HEK293T (cell line): ENCODE measurements at regions not wholly inside any gene's neighbourhood (a gene's known extent, or its start where the extent isn't known, plus 50 kb on each side); places are given as distances from the start of the nearest gene placed in this dataset.

ENCODE experiments used
- CTCF ChIA-PET: fragments of 350-600 bp; formaldehyde crosslinking; extraction: SDS; loops from one replicate; lab custom pipeline; 2021; ENCODE audit warnings: antibody characterized with exemption, inconsistent platforms; lab: Yijun Ruan, JAX
- POLR2A ChIA-PET: fragments of 350-600 bp; formaldehyde crosslinking; extraction: SDS; loops from one replicate; lab custom pipeline; 2020; ENCODE audit warnings: antibody characterized with exemption, inconsistent platforms; lab: Yijun Ruan, JAX
- DNase-seq: peaks from one replicate; pipeline ENCODE4 v3.0.0; 2012; ENCODE audit warnings: mixed read lengths; ENCODE audit errors: extremely low spot score
- ARNT ChIP-seq: fragments of 450-650 bp; IDR thresholded peaks from 2 replicates; pipeline ENCODE4 v1.6.1; 2017; ENCODE audit warnings: mild to moderate bottlenecking
- BHLHE40 ChIP-seq: fragments of 450-650 bp; IDR thresholded peaks from 2 replicates; pipeline ENCODE4 v1.6.1; 2016; ENCODE audit warnings: mild to moderate bottlenecking, moderate library complexity, borderline replicate concordance
- CTBP1 ChIP-seq: fragments of 450-650 bp; IDR thresholded peaks from 2 replicates; pipeline ENCODE4 v1.6.1; 2016; ENCODE audit warnings: borderline replicate concordance
- ELF4 ChIP-seq: fragments of 450-650 bp; IDR thresholded peaks from 2 replicates; pipeline ENCODE4 v1.6.1; 2017; ENCODE audit warnings: antibody characterized with exemption
- FOXA1 ChIP-seq: fragments of 450-650 bp; IDR thresholded peaks from 2 replicates; pipeline ENCODE4 v1.6.1; 2016; ENCODE audit warnings: mild to moderate bottlenecking
- FOXK2 ChIP-seq: fragments of 450-650 bp; IDR thresholded peaks from 2 replicates; pipeline ENCODE4 v1.6.1; 2016; ENCODE audit warnings: mild to moderate bottlenecking
- FOXM1 ChIP-seq: fragments of 450-650 bp; IDR thresholded peaks from 2 replicates; pipeline ENCODE4 v1.6.1; 2017; ENCODE audit warnings: mild to moderate bottlenecking, borderline replicate concordance
- HDGF ChIP-seq: fragments of 450-650 bp; IDR thresholded peaks from 2 replicates; pipeline ENCODE4 v1.6.1; 2017; ENCODE audit warnings: antibody characterized with exemption, borderline replicate concordance
- L3MBTL2 ChIP-seq: fragments of 450-650 bp; conservative IDR thresholded peaks from 2 replicates; pipeline ENCODE4 v1.6.1; 2016; ENCODE audit warnings: mild to moderate bottlenecking
- LEF1 ChIP-seq: fragments of 450-650 bp; IDR thresholded peaks from 2 replicates; pipeline ENCODE4 v1.6.1; 2017; ENCODE audit warnings: mild to moderate bottlenecking, borderline replicate concordance
- NFRKB ChIP-seq: fragments of 450-650 bp; IDR thresholded peaks from 2 replicates; pipeline ENCODE4 v1.6.1; 2016; ENCODE audit warnings: mild to moderate bottlenecking, moderate library complexity
- SP1 ChIP-seq: fragments of 450-650 bp; IDR thresholded peaks from 2 replicates; pipeline ENCODE4 v1.6.1; 2017
- SUZ12 ChIP-seq: fragments of 450-650 bp; IDR thresholded peaks from 2 replicates; pipeline ENCODE4 v1.6.1; 2016; ENCODE audit warnings: mild to moderate bottlenecking
- TARDBP ChIP-seq: fragments of 450-650 bp; IDR thresholded peaks from 2 replicates; pipeline ENCODE4 v1.6.1; 2016
- ZNF384 ChIP-seq: fragments of 450-650 bp; IDR thresholded peaks from 2 replicates; pipeline ENCODE4 v1.6.1; 2016
- TF ChIP-seq, protein P1 (sequence below): fragments of 450-650 bp; IDR thresholded peaks from 2 replicates; pipeline ENCODE4 v1.6.1; 2016

DNA sequence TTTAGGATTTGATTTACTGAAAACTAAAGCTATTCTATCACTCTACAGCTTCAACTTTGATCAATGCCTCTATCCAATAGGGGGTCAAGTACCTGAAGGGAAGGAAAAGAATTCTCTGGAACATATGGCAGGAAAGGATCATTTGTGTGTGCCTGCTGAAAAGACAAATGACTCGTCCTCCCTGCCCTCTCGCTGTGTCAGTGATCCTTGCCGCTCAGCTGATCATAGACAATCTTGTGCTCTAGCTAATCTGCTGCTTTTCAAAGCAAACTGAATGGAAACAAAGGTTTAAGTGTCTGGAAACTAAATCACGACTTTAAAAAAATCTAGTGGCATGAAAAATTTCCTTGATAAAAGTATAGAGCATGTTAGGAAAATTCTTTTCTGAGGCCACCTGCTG, 75.6 kb upstream of the CPO start:
- CTCF ChIA-PET: no interaction called here
- TF ChIP-seq LEF1 (no peak), SP1 (no peak), TARDBP (no peak), FOXM1 (no peak), HDGF (no peak), FOXA1 (no peak), L3MBTL2 (no peak), ZNF384 (no peak), ELF4 (no peak), NFRKB (no peak), ARNT (no peak), FOXK2 (no peak), SUZ12 (no peak), BHLHE40 (no peak), CTBP1 (no peak)
- TF ChIP-seq, protein P1, sequence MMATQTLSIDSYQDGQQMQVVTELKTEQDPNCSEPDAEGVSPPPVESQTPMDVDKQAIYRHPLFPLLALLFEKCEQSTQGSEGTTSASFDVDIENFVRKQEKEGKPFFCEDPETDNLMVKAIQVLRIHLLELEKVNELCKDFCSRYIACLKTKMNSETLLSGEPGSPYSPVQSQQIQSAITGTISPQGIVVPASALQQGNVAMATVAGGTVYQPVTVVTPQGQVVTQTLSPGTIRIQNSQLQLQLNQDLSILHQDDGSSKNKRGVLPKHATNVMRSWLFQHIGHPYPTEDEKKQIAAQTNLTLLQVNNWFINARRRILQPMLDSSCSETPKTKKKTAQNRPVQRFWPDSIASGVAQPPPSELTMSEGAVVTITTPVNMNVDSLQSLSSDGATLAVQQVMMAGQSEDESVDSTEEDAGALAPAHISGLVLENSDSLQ: no peak

DNA sequence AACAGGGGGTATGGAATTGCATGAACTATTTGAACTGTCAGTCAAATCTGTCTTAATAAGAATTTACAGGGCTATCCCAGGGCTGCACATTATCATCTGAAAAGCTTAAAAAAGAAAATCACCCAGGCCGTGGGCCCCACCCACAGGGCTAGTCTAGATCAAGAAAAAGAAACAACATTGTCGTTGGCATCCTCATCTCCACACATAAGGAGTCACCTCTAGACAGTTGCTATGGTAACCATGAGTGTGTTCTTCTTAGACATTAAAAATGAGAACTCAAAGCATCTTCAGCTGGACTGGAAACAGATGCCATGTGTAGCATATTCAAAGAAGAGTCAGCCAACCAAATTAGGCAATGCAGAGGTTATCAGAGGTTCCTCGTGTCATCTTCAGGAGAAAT, 72.3 kb upstream of the CPO start:
- POLR2A ChIA-PET: no interaction called here
- CTCF ChIA-PET: interaction anchor here (0.6 kb wide), 1 partner anchor 167 kb away, joined by 3 read pairs; no protein-coding TSS in a partner anchor

More for the DNA sequence above, 75.6 kb upstream of the CPO start:
- POLR2A ChIA-PET: no interaction called here
- no peak for DNase-seq

DNA sequence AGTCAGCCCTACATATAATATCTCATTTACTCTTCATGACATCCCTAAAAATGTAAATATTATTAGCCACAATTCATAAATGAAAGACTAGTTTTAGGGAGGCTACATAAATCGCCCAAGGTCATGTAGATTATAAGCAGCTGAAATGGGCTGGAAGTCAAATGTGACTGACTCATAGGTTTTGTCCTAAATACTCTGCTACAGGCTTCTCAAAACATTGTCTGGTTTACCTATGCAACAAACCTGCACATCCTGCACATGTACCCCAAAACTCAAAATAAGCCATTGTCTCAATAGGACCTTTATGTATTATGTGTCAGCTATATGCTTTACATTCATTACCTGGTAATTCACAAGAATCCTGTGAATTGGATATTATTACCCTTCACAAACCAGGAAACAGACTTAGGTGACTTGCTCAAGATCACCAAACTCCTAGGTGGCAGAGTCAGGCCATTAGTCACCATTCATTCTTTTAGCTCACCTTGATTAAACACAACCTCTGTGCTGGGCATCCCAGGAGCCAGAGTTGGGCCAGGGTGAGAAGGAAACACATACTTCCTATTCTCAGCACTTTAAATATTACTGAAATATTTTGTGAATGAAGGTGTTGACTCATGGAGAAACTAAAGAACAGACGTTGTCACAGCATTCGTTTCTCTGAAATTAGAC, 69.4 kb upstream of the CPO start:
- TF ChIP-seq, protein P1: no peak
- no peak for TF ChIP-seq SUZ12
- TF ChIP-seq FOXA1: no peak
- TF ChIP-seq L3MBTL2: no peak
- TF ChIP-seq ZNF384: no peak
- no peak for TF ChIP-seq LEF1
- no peak for TF ChIP-seq ELF4
- TF ChIP-seq ARNT: no peak
- no peak for TF ChIP-seq TARDBP
- DNase-seq: no peak
- ChIA-PET POLR2A (no interaction called here), CTCF (no interaction called here)

More for the DNA sequence above, 72.3 kb upstream of the CPO start:
- DNase-seq: no peak
- no peak for TF ChIP-seq BHLHE40
- no peak for TF ChIP-seq FOXM1
- no peak for TF ChIP-seq SP1
- no peak for TF ChIP-seq NFRKB
- TF ChIP-seq CTBP1: no peak
- TF ChIP-seq TARDBP: no peak
- TF ChIP-seq SUZ12: no peak

DNA sequence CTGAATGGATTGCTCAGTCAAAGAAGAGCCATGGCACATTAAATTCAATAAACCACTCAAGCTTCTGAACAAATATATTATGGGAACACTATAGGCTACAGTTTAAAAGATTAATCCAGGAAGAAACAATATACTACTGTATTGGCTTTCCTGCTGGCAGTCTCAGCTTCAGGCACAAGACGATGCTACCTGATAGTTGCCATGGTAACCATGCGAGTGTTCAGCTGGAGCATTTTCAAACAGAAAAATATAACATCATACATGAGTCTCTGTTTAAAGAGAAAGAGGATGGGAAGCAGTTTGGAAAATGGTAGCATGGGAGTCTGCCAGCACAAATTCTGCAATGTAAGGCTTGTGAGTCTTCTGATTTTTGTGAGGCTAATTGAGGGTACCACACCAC, 65.9 kb upstream of the CPO start:
- no peak for TF ChIP-seq ELF4
- TF ChIP-seq FOXM1: no peak
- no peak for TF ChIP-seq BHLHE40
- TF ChIP-seq TARDBP: no peak
- no peak for TF ChIP-seq HDGF
- TF ChIP-seq FOXA1: no peak
- no peak for TF ChIP-seq CTBP1
- TF ChIP-seq SUZ12: no peak
- TF ChIP-seq, protein P1: no peak
- no peak for TF ChIP-seq ARNT
- no peak for TF ChIP-seq L3MBTL2
- no peak for TF ChIP-seq FOXK2
- TF ChIP-seq ZNF384: no peak
- TF ChIP-seq NFRKB: no peak
- CTCF ChIA-PET: no interaction called here
- POLR2A ChIA-PET: no interaction called here
- no peak for DNase-seq

DNA sequence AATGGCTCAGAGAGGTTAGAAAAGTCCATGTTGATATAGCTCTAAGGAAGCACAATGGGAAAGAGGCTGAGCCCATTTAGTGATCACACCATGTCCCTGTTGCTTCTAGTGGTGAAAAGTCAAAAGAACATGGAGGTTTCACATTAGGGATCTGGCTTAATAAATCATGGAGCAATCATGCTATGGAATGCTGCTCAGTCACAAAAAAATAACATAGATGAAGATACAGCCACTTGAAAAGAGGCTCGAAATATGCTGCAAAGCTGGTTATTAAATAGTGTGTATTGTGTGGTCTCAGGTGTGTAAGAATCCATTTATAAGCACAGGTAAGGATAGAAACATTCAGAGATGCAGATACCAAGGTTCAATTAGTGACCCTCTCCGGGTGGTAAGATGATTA, 63.6 kb upstream of the CPO start:
- CTCF ChIA-PET: no interaction called here
- DNase-seq: no peak
- TF ChIP-seq NFRKB (no peak), SUZ12 (no peak), CTBP1 (no peak), FOXA1 (no peak), SP1 (no peak)
- POLR2A ChIA-PET: no interaction called here

DNA sequence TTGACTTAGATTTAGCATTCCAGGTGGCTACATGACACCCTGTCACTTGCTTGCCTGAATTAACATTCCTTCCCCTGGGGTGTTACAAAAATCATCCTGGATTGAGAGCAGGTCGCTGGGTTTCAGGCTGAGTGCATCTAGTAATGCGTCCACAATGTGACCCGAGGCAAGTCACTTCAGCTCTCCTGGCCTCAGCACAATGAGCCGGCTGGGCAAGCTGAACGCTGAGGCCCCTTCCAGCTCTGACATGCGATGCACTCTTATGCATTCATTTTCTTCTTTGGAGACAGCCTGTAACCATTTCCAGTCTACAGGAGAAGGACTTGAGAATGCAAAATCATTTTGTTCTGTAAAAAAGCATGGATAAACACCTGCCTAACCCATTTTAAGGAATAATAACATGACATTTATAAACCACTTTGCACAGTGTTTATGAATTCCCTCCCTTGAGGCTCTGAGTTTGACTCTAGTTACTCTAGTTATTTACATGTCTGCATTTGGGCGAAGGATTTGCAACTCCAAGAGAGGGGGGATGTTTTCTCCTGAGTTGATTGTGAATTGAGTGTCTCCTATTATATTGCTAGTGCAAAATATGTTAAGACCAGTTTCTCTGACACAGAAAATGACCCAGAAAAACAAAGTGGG, 63.0 kb upstream of the CPO start:
- TF ChIP-seq CTBP1 (no peak), TARDBP (no peak), ARNT (no peak), ZNF384 (no peak), SUZ12 (no peak), FOXA1 (no peak), SP1 (no peak), ELF4 (no peak), HDGF (no peak), FOXM1 (no peak)
- POLR2A ChIA-PET: no interaction called here
- no peak for DNase-seq
- CTCF ChIA-PET: no interaction called here
